ENCODE measurements at regions not wholly inside any gene's neighbourhood (a gene's known extent, or its start where the extent isn't known, plus 50 kb on each side); places are given as distances from the start of the nearest gene placed in this dataset.
A peak's percentile ranks its signal among the peaks of the same experiment; 100 is the strongest.

DNA sequence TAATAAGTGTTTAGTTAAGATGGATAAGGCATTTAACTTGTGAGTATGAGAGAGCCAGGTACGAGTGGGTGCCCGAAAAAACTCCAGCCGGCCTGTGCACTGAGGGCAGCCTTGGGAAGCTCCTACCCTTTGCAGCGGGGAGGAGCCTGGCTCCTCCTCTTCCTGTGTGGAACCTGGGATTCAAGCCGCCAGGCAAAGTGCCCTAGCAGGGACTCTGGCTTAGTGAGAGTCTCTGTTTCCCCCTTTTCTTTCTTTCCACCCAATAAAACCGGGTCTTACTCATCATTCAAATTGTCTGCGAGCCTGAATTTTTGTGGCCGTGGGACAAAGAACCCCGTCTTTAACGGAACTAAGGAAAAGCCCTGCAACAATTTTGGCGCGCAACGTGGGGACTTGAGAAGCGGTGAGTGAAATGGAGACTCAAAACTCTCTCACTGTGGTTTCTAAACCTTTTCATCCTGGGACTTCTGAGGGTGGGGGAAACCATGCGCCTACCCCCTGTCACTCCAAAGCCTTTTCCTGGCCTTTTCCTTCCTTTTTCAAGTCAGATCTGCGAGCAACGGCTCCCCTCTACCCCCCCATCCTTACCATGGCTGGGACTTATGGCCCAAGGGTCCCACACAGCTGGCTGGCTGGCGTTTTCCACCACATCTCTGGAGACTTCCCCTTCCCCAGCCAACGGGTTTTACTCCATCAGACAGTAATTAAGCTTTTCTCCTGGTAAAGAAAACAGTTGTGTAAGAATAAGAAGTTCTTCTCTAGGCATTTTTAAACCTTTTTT lies 535.7 kb upstream of the ACO1 start (continued):
- TF ChIP-seq ZNF142 (CRISPR knock-in tag; IDR thresholded peaks at IDR 0.05) (0 out of 2 replicates have a peak, but pooled peaks have one; percentile 53), TBX2 (CRISPR knock-in tag; IDR thresholded peaks at IDR 0.05; ENCODE audit: borderline replicate concordance) (no peak), ZNF563 (CRISPR knock-in tag; IDR thresholded peaks at IDR 0.05) (no peak), ZNF589 (CRISPR knock-in tag; conservative IDR thresholded peaks at IDR 0.05) (no peak), ZNF713 (CRISPR knock-in tag; IDR thresholded peaks at IDR 0.05) (no peak), NFE2L2 (IDR thresholded peaks at IDR 0.05; ENCODE audit: low read length) (no peak), ZSCAN21 (CRISPR knock-in tag; IDR thresholded peaks at IDR 0.05; ENCODE audit: borderline replicate concordance) (no peak), BCL6 (CRISPR knock-in tag; IDR thresholded peaks at IDR 0.05) (no peak), PAWR (CRISPR knock-in tag; IDR thresholded peaks at IDR 0.05; ENCODE audit: borderline replicate concordance) (no peak), NRL (CRISPR knock-in tag; IDR thresholded peaks at IDR 0.05; ENCODE audit: borderline replicate concordance) (no peak), CHD2 (IDR thresholded peaks at IDR 0.05; ENCODE audit: low read depth, low read length) (no peak), KDM2A (CRISPR knock-in tag; IDR thresholded peaks at IDR 0.05; ENCODE audit: borderline replicate concordance, low read depth) (0 out of 2 replicates have a peak, but pooled peaks have one; percentile 23), EZH2 (conservative IDR thresholded peaks at IDR 0.05; ENCODE audit: low read depth, low read length) (no peak), ZBTB3 (CRISPR knock-in tag; IDR thresholded peaks at IDR 0.05; ENCODE audit: borderline replicate concordance, low read depth) (no peak), POLR2AphosphoS2 (IDR thresholded peaks at IDR 0.05; ENCODE audit: low read depth, low read length) (0 out of 2 replicates have a peak, but pooled peaks have one; percentile 25), ZNF792 (CRISPR knock-in tag; IDR thresholded peaks at IDR 0.05) (no peak), SUZ12 (IDR thresholded peaks at IDR 0.05; ENCODE audit: low read depth, low read length) (no peak), ZNF770 (CRISPR knock-in tag; IDR thresholded peaks at IDR 0.05) (no peak), RCOR2 (CRISPR knock-in tag; IDR thresholded peaks at IDR 0.05) (no peak), RARA (CRISPR knock-in tag; IDR thresholded peaks at IDR 0.05) (no peak), ZKSCAN1 (IDR thresholded peaks at IDR 0.05; ENCODE audit: low read length) (no peak), SMARCE1 (IDR thresholded peaks at IDR 0.05; ENCODE audit: borderline replicate concordance) (no peak), ZNF354B (CRISPR knock-in tag; IDR thresholded peaks at IDR 0.05) (no peak), MAFK (conservative IDR thresholded peaks at IDR 0.05 in 1 of 2, IDR thresholded peaks at IDR 0.05 in 1 of 2; ENCODE audit: low read length in 2 of 2) (no peak), SMYD3 (CRISPR knock-in tag; IDR thresholded peaks at IDR 0.05) (0 out of 2 replicates have a peak, but pooled peaks have one; percentile 69)
